K562 (cell line): ENCODE measurements at regions not wholly inside any gene's neighbourhood (a gene's known extent, or its start where the extent isn't known, plus 50 kb on each side); places are given as distances from the start of the nearest gene placed in this dataset.

ENCODE experiments used
- ATAC-seq: fragments of 200-7000 bp; cut with Tn5 transposase; 3 replicates; pipeline ENCODE4 v1.9.1; 2020; ENCODE audit warnings: moderate library complexity
- BruUV-seq: library from RNA; stranded (reverse); fragments of 400-500 nt; replicated peaks from 2 replicates; lab custom pipeline; 2021; lab: Mats Ljungman, UMichigan
- CTCF ChIA-PET: fragments of 300-600 bp; formaldehyde crosslinking; extraction: SDS; loops from one replicate; lab custom pipeline; 2021; ENCODE audit warnings: low intra/inter-chr PET ratio; lab: Yijun Ruan, JAX
- POLR2A ChIA-PET: fragments of 300-600, 350-650 bp; sonication (Branson Sonifier 250); formaldehyde crosslinking; extraction: SDS; loops from one replicate; lab custom pipeline; 2021; ENCODE audit warnings: antibody characterized with exemption, inconsistent platforms; lab: Yijun Ruan, JAX
- DNase-seq, 4 experiments: peaks; one replicate each; pipeline versions ENCODE4 v3.0.0 to v3.0.0-alpha.2; 2011 to 2018; ENCODE audit warnings: low spot score in 3 of 4, mixed read lengths in 3 of 4; ENCODE audit errors: extremely low read depth in 1 of 4
- FAIRE-seq: peaks from 2 replicates; lab custom pipeline; 2011; peaks lifted over from hg19 to GRCh38; lab: Jason Lieb, UNC
- H2AFZ ChIP-seq: 2 replicates; pipeline ENCODE4 v1.6.0; 2011; ENCODE audit warnings: low read depth, low read length, control low read depth, inconsistent platforms
- H3K27ac ChIP-seq: fragments of 200-600 bp; 3 replicates; pipeline ENCODE4 v1.8.0; 2011; ENCODE audit warnings: low read depth, mild to moderate bottlenecking, control low read depth, inconsistent platforms, low read length, moderate library complexity, mixed read lengths; ENCODE audit errors: extremely low read depth
- H3K27me3 ChIP-seq, 2 experiments: fragments of 300-600 bp in 1 of 2; 2 replicates in 1 of 2; 3 replicates in 1 of 2; pipeline versions ENCODE4 v1.6.0 to v1.8.0; 2011; ENCODE audit warnings: inconsistent platforms in 2 of 2, low read length in 2 of 2, mild to moderate bottlenecking in 1 of 2, mixed read lengths in 1 of 2, moderate library complexity in 1 of 2; ENCODE audit not compliant: control insufficient read depth in 2 of 2, insufficient read depth in 2 of 2
- H3K36me3 ChIP-seq: fragments of 300-600 bp; 3 replicates; pipeline ENCODE4 v1.8.0; 2011; ENCODE audit warnings: mild to moderate bottlenecking, low read length, inconsistent platforms; ENCODE audit not compliant: control insufficient read depth, insufficient read depth
- H3K4me1 ChIP-seq, 2 experiments: fragments of 200-600 bp in 1 of 2; replicated peaks in 1 of 2; 2 replicates in 1 of 2; 3 replicates in 1 of 2; pipeline versions ENCODE4 v1.5.1 to v1.8.0; 2011; ENCODE audit warnings: inconsistent platforms in 2 of 2, low read length in 2 of 2, mild to moderate bottlenecking in 1 of 2, mixed read lengths in 1 of 2, moderate library complexity in 1 of 2; ENCODE audit not compliant: control insufficient read depth in 2 of 2, insufficient read depth in 2 of 2
- H3K4me2 ChIP-seq: 2 replicates; pipeline ENCODE4 v1.6.1; 2011; ENCODE audit warnings: low read length, control low read depth, inconsistent platforms, mixed read lengths; ENCODE audit not compliant: insufficient read depth
- H3K4me3 ChIP-seq: fragments of 200-600 bp; sonication (generic), shearing (Covaris generic); 2 replicates; pipeline ENCODE4 v1.5.1; 2016; ENCODE audit warnings: control low read depth, inconsistent platforms
- H3K79me2 ChIP-seq: fragments of 200-600 bp; 3 replicates; pipeline ENCODE4 v1.8.0; 2011; ENCODE audit warnings: low read length, inconsistent platforms; ENCODE audit not compliant: control insufficient read depth, insufficient read depth
- H3K9ac ChIP-seq, 2 experiments: 2 replicates each; pipeline versions ENCODE4 v1.6.0 to v1.6.1; 2011; ENCODE audit warnings: low read depth in 2 of 2, low read length in 2 of 2, control low read depth in 1 of 2, inconsistent platforms in 1 of 2, mild to moderate bottlenecking in 1 of 2, mixed read lengths in 1 of 2; ENCODE audit not compliant: insufficient read depth in 1 of 2
- H3K9me1 ChIP-seq: one replicate; pipeline ENCODE4 v1.6.0; 2011; ENCODE audit warnings: inconsistent platforms, mild to moderate bottlenecking, low read length, moderate library complexity; ENCODE audit not compliant: control insufficient read depth, insufficient read depth
- H3K9me3 ChIP-seq: replicated peaks from 2 replicates; pipeline ENCODE4 v1.5.1; 2011; ENCODE audit warnings: low read depth, low read length, inconsistent platforms; ENCODE audit not compliant: control insufficient read depth, insufficient read depth
- H4K20me1 ChIP-seq: replicated peaks from 2 replicates; pipeline ENCODE4 v1.6.1; 2011; ENCODE audit warnings: low read length, inconsistent platforms, mixed read lengths; ENCODE audit not compliant: control insufficient read depth, insufficient read depth
- ARID2 ChIP-seq: fragments of 450-650 bp; IDR thresholded peaks from 2 replicates; pipeline ENCODE4 v1.6.1; 2017; ENCODE audit warnings: antibody characterized with exemption, mild to moderate bottlenecking
- CCAR2 ChIP-seq: fragments of 200-400 bp; formaldehyde crosslinking; IDR thresholded peaks from 2 replicates; pipeline ENCODE4 v1.6.1; 2017; ENCODE audit warnings: mild to moderate bottlenecking, low read depth, low read length
- E2F3 ChIP-seq: fragments of 250-450 bp; sonication (Bioruptor Pico); IDR thresholded peaks from 2 replicates; pipeline ENCODE4 v1.4.0; 2020; ENCODE audit warnings: mild to moderate bottlenecking
- GTF2E2 ChIP-seq: fragments of 200-800 bp; sonication (Bioruptor generic); IDR thresholded peaks from 2 replicates; pipeline ENCODE4 v1.6.1; 2016; ENCODE audit warnings: missing genetic modification characterization, missing compliant biosample characterization
- HNRNPLL ChIP-seq: fragments of 200-400 bp; formaldehyde crosslinking; IDR thresholded peaks from 2 replicates; pipeline ENCODE4 v1.6.1; 2017; ENCODE audit warnings: low read length, low read depth, mild to moderate bottlenecking; ENCODE audit not compliant: poor library complexity, severe bottlenecking
- MCM3 ChIP-seq: fragments of 450-650 bp; IDR thresholded peaks from 2 replicates; pipeline ENCODE4 v1.6.1; 2016
- MLX ChIP-seq, 2 experiments: fragments of 450-650 bp in 1 of 2; sonication (generic) in 1 of 2; formaldehyde crosslinking; conservative IDR thresholded peaks; 2 replicates each; pipeline versions ENCODE4 v1.4.0 to v1.8.1; 2020 to 2022; ENCODE audit warnings: mild to moderate bottlenecking in 1 of 2, missing genetic modification reagents in 1 of 2
- RBM25 ChIP-seq: fragments of 200-400 bp; formaldehyde crosslinking; IDR thresholded peaks from 2 replicates; pipeline ENCODE4 v1.6.1; 2018; ENCODE audit warnings: low read length, low read depth, moderate library complexity; ENCODE audit not compliant: severe bottlenecking
- SIN3B ChIP-seq: fragments of 450-650 bp; IDR thresholded peaks from 2 replicates; pipeline ENCODE4 v1.6.1; 2017; ENCODE audit warnings: low read depth, mild to moderate bottlenecking, moderate library complexity
- TRIM25 ChIP-seq: fragments of 450-650 bp; IDR thresholded peaks from 2 replicates; pipeline ENCODE4 v1.7.0; 2016; ENCODE audit warnings: borderline replicate concordance
- ZNF133 ChIP-seq: fragments of 250-450 bp; sonication (Bioruptor Pico); IDR thresholded peaks from 2 replicates; pipeline ENCODE4 v1.4.0; 2020; ENCODE audit warnings: mild to moderate bottlenecking
- ZNF311 ChIP-seq: fragments of 250-450 bp; sonication (Bioruptor Pico); IDR thresholded peaks from 2 replicates; pipeline ENCODE4 v1.4.0; 2020; ENCODE audit warnings: mild to moderate bottlenecking, moderate library complexity
- ZNF444 ChIP-seq: fragments of 250-450 bp; sonication (Bioruptor Pico); IDR thresholded peaks from 2 replicates; pipeline ENCODE4 v1.4.0; 2020; ENCODE audit warnings: mild to moderate bottlenecking, moderate library complexity
- WGBS: fragments of 100-300 bp; shearing (Covaris generic); methylation state at CpG from one replicate; pipeline ENCODE4 v1.1.6; 2016; ENCODE audit warnings: low coverage, mixed read lengths; ENCODE audit not compliant: insufficient coverage; ENCODE audit errors: missing lambda C conversion rate; 5-methylcytosine and 5-hydroxymethylcytosine counted together
- in situ Hi-C: fragments of 300-500 bp; cut with MboI; formaldehyde crosslinking; loops from 4 replicates; pipeline ENCODE4 v1.15.0; 2018; ENCODE audit warnings: inconsistent platforms, mixed read lengths
- intact Hi-C: fragments of 100-400 bp; cut with micrococcal nuclease; formaldehyde crosslinking; loops from 2 replicates; pipeline ENCODE4 v1.14.2; 2022
- TF ChIP-seq, protein P1 (sequence below): fragments of 250-450 bp; sonication (Bioruptor Pico); IDR thresholded peaks from 2 replicates; pipeline ENCODE4 v1.5.0; 2020; ENCODE audit warnings: mild to moderate bottlenecking, borderline replicate concordance

DNA sequence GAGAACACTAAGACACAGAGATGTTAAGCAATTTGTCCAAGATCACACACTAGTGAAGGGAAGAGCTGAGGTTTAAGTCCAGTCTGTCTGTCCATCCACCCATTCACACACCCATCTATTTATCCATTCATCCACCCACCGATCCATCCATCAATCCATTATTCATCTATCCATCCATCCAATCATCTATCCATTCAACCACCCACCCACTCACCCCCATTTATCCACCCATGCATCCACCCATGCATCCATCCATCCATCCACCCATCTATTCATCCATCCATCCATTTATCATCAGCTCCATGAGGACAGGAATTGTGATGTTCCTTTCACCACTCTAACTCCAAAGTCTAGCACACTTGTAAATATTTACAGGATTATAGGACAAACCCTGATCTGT lies 242.3 kb upstream of the PMEPA1 start:
- ATAC-seq, result no peak

DNA sequence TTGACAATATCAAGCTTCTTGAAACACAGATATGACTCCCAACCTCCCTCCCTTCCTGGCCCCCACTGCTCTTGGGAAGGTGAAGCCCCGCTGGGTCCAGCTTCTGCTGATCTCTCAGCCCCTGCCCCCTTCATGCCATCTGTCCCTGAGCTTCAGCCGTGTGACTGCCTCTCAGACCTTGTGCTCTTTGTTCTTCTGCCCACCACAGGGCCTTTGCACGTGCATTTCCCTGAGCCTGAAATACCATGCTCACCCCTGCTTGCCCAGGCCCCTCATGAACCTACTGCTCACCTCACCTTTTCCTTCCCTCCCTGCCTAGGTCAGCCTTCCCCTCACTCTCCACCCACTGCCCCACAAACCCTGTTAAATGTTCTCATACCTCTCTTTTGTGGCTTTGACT lies 241.7 kb upstream of the PMEPA1 start:
- H3K9me1 ChIP-seq, result no peaks in the 10 kb centered on the region
- DNase-seq (no peak), FAIRE-seq (no peak), ATAC-seq (no peak)
- no peak overlapping the region for H3K9ac ChIP-seq
- H3K9me3 ChIP-seq, result no peaks in the 10 kb centered on the region
- peaks cover 0 to under 1% of the 10 kb centered on the region in 2 experiments; a peak in 1 of 5 replicates for H3K27me3 ChIP-seq
- no peaks in the 10 kb centered on the region for H3K36me3 ChIP-seq
- no peak overlapping the region for H3K4me2 ChIP-seq
- H3K4me3 ChIP-seq, result no peak overlapping the region
- BruUV-seq, result no TSS peak
- ChIA-PET CTCF (no interaction called here), POLR2A (interaction anchor here (0.6 kb wide), 1 partner anchor 1302 kb away, joined by 3 read pairs; no protein-coding TSS in a partner anchor)
- H3K27ac ChIP-seq, result no peak overlapping the region
- no peak overlapping the region for H2AFZ ChIP-seq
- in situ Hi-C loops, result no loop called here
- intact Hi-C loops, result no loop called here
- H3K4me1 ChIP-seq, result no peaks in the 10 kb centered on the region
- 0% methylated on average over 3 of the region's 3 CpGs for WGBS
- no peaks in the 10 kb centered on the region for H3K79me2 ChIP-seq
- no peaks in the 10 kb centered on the region for H4K20me1 ChIP-seq
- TF ChIP-seq SIN3B (no peak), ARID2 (no peak), TRIM25 (no peak), HNRNPLL (no peak), RBM25 (no peak), ZNF311 (CRISPR knock-in tag) (no peak), E2F3 (no peak)
- TF ChIP-seq, protein P1, sequence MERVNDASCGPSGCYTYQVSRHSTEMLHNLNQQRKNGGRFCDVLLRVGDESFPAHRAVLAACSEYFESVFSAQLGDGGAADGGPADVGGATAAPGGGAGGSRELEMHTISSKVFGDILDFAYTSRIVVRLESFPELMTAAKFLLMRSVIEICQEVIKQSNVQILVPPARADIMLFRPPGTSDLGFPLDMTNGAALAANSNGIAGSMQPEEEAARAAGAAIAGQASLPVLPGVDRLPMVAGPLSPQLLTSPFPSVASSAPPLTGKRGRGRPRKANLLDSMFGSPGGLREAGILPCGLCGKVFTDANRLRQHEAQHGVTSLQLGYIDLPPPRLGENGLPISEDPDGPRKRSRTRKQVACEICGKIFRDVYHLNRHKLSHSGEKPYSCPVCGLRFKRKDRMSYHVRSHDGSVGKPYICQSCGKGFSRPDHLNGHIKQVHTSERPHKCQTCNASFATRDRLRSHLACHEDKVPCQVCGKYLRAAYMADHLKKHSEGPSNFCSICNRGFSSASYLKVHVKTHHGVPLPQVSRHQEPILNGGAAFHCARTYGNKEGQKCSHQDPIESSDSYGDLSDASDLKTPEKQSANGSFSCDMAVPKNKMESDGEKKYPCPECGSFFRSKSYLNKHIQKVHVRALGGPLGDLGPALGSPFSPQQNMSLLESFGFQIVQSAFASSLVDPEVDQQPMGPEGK, result no peak

More for the DNA sequence above, 242.3 kb upstream of the PMEPA1 start:
- Histone ChIP-seq H3K9me3 (no peaks in the 10 kb centered on the region), H2AFZ (no peak overlapping the region), H3K9ac (no peak overlapping the region), H3K27ac (no peak overlapping the region), H3K27me3 (peaks cover 0 to 6% of the 10 kb centered on the region in 2 experiments; a peak in 2 of 5 replicates), H3K9me1 (no peaks in the 10 kb centered on the region), H3K79me2 (no peaks in the 10 kb centered on the region), H3K36me3 (no peaks in the 10 kb centered on the region), H3K4me1 (no peaks in the 10 kb centered on the region), H4K20me1 (no peaks in the 10 kb centered on the region), H3K4me3 (no peak overlapping the region), H3K4me2 (no peak overlapping the region)
- in situ Hi-C loops (no loop called here), intact Hi-C loops (no loop called here)
- no TSS peak for BruUV-seq
- ChIA-PET CTCF (no interaction called here), POLR2A (interaction anchor here (0.6 kb wide), 1 partner anchor 1301 kb away, joined by 3 read pairs; no protein-coding TSS in a partner anchor)
- FAIRE-seq (no peak), DNase-seq (no peak)
- TF ChIP-seq MLX (CRISPR knock-in tag; conservative IDR thresholded peaks at IDR 0.05) (no peak), GTF2E2 (tag) (no peak), MCM3 (no peak), CCAR2 (no peak), ZNF444 (CRISPR knock-in tag) (no peak), ZNF133 (CRISPR knock-in tag) (no peak)
- 0% methylated on average over 1 of the region's 1 CpG for whole genome bisulfite sequencing
